ENCODE measurements at regions not wholly inside any gene's neighbourhood (a gene's known extent, or its start where the extent isn't known, plus 50 kb on each side); places are given as distances from the start of the nearest gene placed in this dataset.

DNA sequence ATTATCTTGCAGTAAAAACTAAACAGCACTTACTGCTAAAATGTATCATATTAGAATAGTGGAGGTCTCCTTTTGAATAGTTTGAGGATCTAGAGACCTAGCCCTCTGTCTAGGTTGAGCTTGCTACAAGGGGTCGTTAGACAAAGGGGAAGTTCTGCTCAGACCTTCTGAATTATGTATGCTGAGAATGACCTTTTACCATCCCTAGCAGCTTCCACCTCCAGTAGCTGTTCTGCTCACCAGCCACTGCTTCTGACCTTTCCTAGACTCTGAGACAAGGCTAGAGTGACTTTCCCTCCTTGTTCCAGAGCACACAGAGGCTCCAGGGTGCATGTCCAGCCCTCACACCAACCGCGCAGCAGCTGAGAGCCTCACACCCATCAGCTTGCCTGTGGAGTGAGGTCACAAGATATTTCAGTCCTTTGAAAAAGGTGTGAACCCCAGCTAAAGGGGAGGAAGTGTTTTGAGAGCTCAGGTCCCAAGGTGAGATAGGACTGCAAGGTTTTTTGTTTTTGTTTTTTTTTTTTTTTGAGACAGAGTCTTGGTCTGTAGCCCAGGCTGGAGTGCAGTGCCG lies 289.3 kb upstream of the TNP1 start:
- DNase-seq, result no peak

GRCh38 chr2:217147818-217148217 lies 288.0 kb upstream of the TNP1 start:
- DNase-seq, result no peak

GRCh38 chr2:217146956-217147355 lies 287.1 kb upstream of the TNP1 start:
- no peak for DNase-seq

GRCh38 chr2:217142649-217143266 lies 282.9 kb upstream of the TNP1 start:
- peak; percentile 43 to 44 for DNase-seq

DNA sequence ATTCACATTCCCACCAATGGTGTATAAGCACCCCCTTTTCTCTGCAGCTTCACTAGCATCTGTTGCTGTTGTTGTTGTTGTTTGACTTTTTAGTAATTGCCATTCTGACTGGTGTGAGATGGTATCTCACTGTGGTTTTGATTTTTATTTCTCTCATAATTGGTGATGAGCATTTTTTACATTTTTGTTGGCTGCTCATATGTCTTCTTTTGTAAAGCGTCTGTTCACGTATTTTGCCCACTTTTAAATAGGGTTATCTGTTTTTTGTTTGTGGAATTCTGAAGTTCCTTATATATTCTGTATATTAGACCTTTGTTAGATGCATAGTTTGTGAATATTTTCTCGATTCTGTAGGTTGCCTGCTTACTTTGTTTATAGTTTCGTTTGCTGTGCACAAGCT lies 278.4 kb upstream of the TNP1 start:
- no peak for DNase-seq

GRCh38 chr2:217127744-217128143 lies 267.9 kb upstream of the TNP1 start:
- DNase-seq, result no peak

DNA sequence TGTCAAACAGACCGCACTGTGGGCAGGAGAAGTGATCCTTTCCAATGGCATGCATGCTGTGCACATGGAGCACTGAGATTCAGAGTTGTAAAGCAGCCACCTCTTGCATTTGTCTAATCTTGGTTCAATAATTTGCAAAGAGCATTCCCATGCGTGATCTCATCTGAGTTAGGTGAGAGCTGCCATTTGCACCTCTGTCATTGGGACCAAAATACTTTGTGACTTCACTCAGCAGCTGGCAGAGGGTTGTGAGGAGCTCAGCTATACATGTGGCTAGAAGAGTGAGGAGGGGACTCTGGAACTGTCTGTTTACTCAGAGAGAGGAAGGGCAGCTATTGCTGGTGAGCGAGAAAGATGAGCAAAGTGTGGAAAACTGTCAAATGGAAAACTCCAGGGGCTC lies 265.1 kb upstream of the TNP1 start:
- no peak for DNase-seq

GRCh38 chr2:217124050-217124449 lies 264.2 kb upstream of the TNP1 start:
- DNase-seq, result no peak

- no peak for DNase-seq
These were observed 261.7 kb upstream of the TNP1 start for GRCh38 chr2:217121565-217121964.

DNA sequence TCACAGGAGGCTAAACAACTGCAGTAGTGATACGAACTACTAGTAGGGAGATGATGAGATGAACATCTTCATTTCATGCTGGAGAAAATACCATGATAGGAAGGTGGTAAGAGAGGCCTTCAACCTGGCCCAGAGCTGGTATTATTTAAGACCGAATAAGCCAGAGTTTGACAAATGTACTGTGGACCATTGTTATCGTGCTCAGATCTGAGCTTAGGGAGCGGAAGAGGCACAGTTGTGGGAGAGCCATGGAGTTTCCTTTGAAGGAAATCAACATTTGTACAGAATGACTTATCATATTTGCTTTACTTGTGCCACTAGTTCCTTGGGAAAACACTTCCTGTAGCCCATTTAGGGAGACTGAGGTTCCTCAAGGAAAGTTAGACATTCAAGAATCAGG lies 260.6 kb upstream of the TNP1 start:
- DNase-seq, result no peak

DNA sequence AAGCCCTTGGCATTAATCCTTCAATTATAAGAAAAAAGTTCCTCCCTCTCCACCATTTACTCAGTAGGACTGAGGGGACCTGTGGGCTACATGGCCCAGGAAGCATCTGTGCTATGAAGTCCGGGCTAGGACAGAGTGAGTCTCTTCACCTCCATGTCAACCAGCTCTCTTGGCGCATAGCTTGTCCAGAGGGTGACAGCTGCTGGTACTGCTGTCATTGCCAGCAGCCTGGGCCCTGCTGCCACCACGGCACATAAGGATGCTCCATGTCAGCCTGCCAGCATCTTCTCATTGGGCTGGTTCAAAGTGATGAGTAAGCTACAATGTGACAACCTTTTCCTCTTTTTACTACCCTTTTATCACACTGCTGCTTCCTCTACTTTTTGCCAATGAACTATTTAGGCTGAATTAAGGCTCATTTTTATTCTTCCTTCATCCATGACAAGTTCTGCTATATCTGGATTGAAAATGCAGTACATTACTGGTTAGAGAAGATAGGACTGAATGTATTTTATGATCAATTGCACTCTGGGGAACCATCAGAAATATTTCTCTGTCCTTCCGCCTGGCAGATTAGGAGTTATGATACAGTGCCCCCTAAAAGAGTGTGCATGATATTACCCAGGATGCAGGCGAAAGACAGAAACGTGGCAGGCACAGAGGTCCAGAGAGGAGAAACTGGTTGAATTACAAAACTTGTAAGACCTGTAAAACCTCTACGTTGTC lies 258.9 kb upstream of the TNP1 start:
- no peak for DNase-seq

- no peak for DNase-seq
These were observed 257.7 kb upstream of the TNP1 start for GRCh38 chr2:217117523-217117922.

DNA sequence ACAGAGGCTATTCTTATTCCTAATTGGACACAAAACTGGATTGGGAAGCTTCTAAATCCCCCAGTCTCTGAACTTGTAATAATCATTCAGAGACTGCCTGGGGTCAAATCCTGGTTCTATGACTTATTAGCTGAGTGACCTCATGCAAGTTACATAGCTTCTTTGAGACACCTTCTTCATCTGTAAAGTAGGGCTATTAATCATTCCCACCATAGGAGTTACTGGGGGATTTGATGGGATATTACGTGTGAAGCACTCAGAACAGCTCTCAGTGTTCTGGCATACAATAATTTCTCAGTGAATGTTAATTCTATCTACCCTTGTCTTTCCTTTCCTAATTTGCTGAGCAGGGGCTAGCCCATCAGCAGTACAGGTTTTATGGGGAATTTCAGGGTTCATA lies 256.7 kb upstream of the TNP1 start:
- no peak for DNase-seq

DNA sequence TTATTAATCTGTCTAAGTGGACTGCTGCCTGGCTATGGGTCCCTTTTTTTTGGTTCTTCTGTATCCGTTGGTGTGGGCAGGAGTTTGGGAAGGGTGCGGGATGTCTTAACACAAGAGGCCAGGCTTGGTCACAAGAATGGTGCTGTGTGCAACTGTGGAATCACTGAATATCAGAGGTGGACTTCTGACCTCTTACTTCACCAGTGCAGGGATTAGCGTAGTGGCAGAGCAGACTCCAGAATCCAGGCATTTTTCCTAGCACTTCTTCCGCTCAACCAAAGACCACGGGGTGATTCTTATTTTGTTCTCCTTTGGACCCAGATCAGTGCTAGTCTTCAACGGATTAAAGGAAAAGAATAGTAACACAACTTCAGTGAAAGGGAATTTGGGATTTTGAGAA lies 254.3 kb upstream of the TNP1 start:
- no peak for DNase-seq

GRCh38 chr2:217113491-217113890 lies 253.6 kb upstream of the TNP1 start:
- no peak for DNase-seq

DNA sequence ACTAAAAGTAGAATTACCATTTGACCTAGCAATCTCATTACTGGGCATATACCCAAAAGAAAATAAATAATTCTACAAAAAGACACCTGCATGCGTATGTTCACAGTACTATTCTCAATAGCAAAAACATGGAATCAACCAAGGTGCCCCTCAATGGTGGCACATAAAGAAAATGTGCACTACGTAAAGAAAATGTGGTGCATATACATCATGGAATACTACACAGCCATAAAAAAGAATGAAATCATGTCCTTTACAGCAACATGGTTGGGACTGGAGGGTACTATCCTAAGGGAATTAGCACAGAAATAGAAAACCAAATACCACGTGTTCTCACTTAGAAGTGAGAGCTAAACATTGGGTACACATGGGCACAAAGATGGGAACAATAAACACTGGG lies 250.7 kb upstream of the TNP1 start:
- no peak for DNase-seq

- no peak for DNase-seq
These were observed 248.7 kb upstream of the TNP1 start for GRCh38 chr2:217108575-217109027.

DNA sequence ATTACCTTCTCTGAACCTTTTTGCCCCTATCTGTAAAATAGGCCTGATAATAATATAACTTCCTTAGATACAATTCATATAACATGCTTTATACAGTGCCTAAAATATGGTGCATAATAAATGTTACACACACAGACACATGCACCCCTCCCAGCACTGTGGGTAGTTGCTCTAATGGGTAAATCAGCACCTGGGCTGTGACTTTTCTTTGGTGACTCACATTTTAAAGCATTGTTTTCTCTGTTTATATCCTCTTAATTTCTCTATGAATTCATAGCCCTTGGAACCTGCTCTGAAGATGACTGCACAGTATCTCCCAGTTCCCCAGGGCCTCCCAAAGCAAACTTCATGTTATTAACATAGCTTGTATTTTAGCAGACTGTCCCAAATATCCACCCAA lies 248.2 kb upstream of the TNP1 start:
- DNase-seq, result no peak

- DNase-seq, result no peak
These were observed 247.6 kb upstream of the TNP1 start for GRCh38 chr2:217107480-217107879.

DNA sequence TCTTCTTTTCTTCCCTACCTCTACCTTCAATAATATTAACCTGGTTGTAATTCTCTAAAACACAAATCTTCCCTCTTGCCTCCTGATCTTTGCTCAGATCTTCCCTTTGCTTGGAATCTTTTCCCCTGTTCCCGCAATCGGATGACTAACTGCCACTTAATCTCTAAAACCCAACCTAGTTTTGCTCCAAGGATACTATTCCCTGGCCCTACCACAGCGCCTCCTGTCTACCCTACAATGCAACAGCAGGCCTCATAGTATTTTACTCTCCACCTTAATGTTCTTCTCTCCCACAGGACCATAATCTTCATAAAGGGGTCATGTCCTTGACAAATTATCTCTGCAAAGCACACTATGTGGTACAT lies 246.8 kb upstream of the TNP1 start:
- DNase-seq, result no peak

DNA sequence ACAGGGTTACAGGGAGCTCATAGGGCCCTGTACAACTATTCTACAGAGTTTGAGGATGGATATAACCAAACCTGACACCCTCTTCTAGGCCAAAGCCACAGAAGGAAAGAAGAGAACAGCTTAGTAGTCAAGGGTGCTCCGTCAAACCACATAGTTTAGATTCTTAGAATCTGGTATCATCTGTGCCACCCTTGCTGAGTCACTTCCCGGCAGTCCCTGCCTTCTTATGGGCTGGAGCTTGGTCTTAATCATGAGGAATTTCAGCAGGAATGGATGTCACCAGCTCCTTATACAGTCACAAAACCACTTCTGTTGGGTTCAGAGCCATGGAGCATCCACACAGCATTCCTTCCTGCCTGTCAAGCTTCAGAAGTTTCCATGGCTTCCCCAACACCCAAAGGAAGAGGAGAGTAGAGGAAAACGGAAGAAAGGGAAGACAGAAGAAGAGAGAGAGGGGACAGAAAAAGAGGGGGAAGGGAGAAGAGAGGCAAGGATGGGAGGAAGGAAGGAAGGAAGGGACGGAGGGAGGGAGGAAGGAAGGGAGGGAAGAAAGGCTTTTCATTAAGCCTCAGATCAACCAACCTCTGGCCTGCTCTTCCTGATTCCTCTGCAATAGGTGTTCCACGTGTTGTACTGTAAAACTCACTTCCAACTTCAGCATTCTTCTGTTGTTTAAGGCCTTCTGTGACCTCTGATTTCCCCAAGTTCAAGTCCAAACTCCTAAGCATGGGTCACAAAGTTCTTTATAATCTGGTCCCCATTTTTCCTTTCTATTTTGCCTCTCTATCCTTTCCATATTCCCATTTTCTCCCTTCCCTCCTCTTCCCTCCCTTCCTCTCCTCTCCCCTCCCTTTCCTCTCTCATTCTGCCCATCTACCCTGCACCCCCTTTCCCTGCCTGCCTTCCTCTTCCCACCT lies 246.1 kb upstream of the TNP1 start:
- DNase-seq, result peak in 1 of 2 experiments; percentile 23

GRCh38 chr2:217103752-217104545 lies 244.1 kb upstream of the TNP1 start:
- no peak for DNase-seq

GRCh38 chr2:217102956-217103355 lies 243.1 kb upstream of the TNP1 start:
- no peak for DNase-seq
